ENCODE measurements at regions not wholly inside any gene's neighbourhood (a gene's known extent, or its start where the extent isn't known, plus 50 kb on each side); places are given as distances from the start of the nearest gene placed in this dataset.

DNA sequence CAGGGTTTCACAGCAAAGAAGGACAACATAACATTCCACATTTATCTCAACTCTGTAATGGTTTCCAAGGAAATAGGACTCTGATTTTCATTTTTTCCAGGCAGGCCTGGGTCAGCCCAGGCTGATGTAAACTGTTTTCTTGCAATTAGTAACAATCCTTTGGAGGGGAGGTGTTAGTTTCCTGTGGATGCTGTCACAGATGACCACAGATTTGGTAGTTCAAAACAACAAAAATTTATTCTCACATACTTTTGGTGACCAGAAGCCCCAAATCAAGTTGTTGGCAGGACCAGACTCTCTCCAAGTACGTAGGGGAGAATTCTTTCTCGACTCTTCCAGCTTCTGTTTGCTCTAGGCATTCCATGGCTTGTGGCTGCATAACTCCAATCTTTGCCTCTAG, 88.0 kb downstream of the EDEM1 start:
- H3K4me1 ChIP-seq = no peaks in the 10 kb centered on the region
- no peaks in the 10 kb centered on the region for H3K36me3 ChIP-seq
- intact Hi-C loops (cut with DNase I; ENCODE audit: low total_unique reads) = no loop called here
- WGBS, 5 donors = 13 to 44% (median 27%) methylated on average over 2 of the region's 2 CpGs
- no peak overlapping the region for H3K4me3 ChIP-seq
- no peak overlapping the region for H3K27ac ChIP-seq
- no peak for TF ChIP-seq POLR2AphosphoS5 (IDR thresholded peaks at IDR 0.05)
- TF ChIP-seq, protein P1, sequence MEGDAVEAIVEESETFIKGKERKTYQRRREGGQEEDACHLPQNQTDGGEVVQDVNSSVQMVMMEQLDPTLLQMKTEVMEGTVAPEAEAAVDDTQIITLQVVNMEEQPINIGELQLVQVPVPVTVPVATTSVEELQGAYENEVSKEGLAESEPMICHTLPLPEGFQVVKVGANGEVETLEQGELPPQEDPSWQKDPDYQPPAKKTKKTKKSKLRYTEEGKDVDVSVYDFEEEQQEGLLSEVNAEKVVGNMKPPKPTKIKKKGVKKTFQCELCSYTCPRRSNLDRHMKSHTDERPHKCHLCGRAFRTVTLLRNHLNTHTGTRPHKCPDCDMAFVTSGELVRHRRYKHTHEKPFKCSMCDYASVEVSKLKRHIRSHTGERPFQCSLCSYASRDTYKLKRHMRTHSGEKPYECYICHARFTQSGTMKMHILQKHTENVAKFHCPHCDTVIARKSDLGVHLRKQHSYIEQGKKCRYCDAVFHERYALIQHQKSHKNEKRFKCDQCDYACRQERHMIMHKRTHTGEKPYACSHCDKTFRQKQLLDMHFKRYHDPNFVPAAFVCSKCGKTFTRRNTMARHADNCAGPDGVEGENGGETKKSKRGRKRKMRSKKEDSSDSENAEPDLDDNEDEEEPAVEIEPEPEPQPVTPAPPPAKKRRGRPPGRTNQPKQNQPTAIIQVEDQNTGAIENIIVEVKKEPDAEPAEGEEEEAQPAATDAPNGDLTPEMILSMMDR (IDR thresholded peaks at IDR 0.05) = no peak
- TF ChIP-seq POLR2A (IDR thresholded peaks at IDR 0.05) = no peak
- no peak for TF ChIP-seq EP300 (IDR thresholded peaks at IDR 0.05)
- DNase-seq = no peak
- H3K27me3 ChIP-seq = no peaks in the 10 kb centered on the region
- peaks cover 0 to 11% (median 4%) of the 10 kb centered on the region in 4 donors for H3K9me3 ChIP-seq

DNA sequence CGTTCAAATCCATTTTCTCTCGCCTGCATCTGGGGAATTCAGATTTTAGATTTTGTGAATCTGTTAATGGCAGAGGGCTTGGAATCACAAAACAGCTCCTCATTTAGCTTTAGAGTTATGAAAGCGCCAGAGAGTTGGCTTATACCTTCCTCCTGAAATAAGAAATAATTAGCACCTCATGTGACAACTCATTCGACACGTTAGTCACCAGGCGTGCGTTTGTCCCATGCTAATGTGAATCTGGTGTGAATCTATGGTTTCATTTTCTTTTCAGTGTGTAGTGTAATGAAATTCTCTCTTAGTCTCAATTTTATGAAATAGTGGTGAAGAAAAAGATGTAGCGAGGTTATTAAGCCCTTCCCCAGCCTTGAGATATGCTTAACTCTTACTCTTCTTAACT, 89.4 kb downstream of the EDEM1 start:
- H3K9me3 ChIP-seq = peaks cover 0 to 25% (median 9%) of the 10 kb centered on the region in 4 donors
- no peak overlapping the region for H3K27ac ChIP-seq
- no peak for TF ChIP-seq EP300 (IDR thresholded peaks at IDR 0.05)
- no peak for TF ChIP-seq POLR2AphosphoS5 (IDR thresholded peaks at IDR 0.05)
- TF ChIP-seq, protein P1 (IDR thresholded peaks at IDR 0.05) = no peak
- no peak for TF ChIP-seq POLR2A (IDR thresholded peaks at IDR 0.05)
- no peaks in the 10 kb centered on the region for H3K4me1 ChIP-seq
- intact Hi-C loops (cut with DNase I; ENCODE audit: low total_unique reads) = no loop called here
- no peak for DNase-seq
- H3K4me3 ChIP-seq = no peak overlapping the region
- 87 to 95% (median 89%) methylated on average over 8 of the region's 8 CpGs for WGBS, 5 donors
- H3K36me3 ChIP-seq = no peaks in the 10 kb centered on the region
- no peaks in the 10 kb centered on the region for H3K27me3 ChIP-seq

DNA sequence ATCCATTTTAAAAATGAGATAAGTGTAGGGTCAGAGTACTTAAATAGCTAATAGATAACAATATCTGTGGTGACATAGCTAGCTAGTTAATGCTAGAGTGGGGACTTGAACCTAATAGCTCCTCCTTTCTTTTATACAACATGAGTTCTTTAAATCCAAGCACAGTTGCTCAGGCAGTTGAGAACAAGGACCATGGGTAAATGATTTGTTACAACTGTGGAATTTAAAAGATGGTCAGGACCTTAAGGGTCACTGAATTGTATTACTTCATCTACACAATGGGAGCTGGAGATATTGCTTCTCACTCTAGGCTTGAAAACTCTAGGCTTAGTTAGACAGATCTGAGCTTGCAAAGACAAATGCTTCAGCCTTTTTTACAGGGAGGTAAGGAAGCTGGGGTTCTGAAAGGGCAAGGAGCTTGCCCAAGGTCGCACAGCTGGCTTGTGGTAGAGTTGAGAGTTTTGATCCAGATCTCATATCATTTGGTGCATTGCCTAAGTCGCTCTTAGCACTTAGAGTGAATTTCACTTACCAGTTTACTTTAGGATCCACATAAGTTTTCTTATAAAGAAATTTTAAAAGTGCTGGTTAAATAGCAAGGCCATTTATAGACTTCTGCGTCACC, 90.2 kb downstream of the EDEM1 start:
- Histone ChIP-seq H3K27me3 (no peaks in the 10 kb centered on the region), H3K9me3 (peaks cover 0 to 30% (median 11%) of the 10 kb centered on the region in 4 donors), H3K36me3 (no peaks in the 10 kb centered on the region), H3K27ac (no peak overlapping the region), H3K4me1 (no peaks in the 10 kb centered on the region), H3K4me3 (no peak overlapping the region)
- TF ChIP-seq EP300 (IDR thresholded peaks at IDR 0.05) (no peak), POLR2A (IDR thresholded peaks at IDR 0.05) (no peak), POLR2AphosphoS5 (IDR thresholded peaks at IDR 0.05) (no peak)
- TF ChIP-seq, protein P1 (IDR thresholded peaks at IDR 0.05) = no peak
- intact Hi-C loops (cut with DNase I; ENCODE audit: low total_unique reads) = no loop called here
- 71 to 90% (median 85%) methylated on average over 3 of the region's 3 CpGs for WGBS, 5 donors
- no peak for DNase-seq

DNA sequence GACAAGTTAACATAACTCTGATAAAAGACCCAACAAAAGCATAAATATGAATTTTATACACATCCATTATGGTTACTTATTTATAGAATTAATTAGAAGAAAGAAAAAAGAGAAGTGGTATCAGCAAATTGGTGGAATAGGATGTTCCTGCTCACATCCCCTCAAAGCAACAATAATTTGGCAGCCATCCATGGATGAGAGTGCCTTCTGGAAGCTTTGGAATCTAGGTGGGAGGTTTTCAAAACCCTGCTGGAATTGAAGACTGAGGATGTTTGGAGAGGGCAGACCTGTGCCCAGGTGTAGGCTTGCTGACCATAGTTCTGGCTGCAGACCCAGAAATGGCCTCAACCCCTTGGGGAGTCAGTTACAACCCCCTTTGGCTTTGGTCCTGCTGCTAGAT, 91.2 kb downstream of the EDEM1 start:
- H3K27ac ChIP-seq = no peak overlapping the region
- no peak overlapping the region for H3K4me3 ChIP-seq
- H3K4me1 ChIP-seq = no peaks in the 10 kb centered on the region
- intact Hi-C loops (cut with DNase I; ENCODE audit: low total_unique reads) = no loop called here
- DNase-seq = no peak
- TF ChIP-seq POLR2A (IDR thresholded peaks at IDR 0.05) (no peak), POLR2AphosphoS5 (IDR thresholded peaks at IDR 0.05) (no peak), EP300 (IDR thresholded peaks at IDR 0.05) (no peak)
- TF ChIP-seq, protein P1 (IDR thresholded peaks at IDR 0.05) = no peak
- no peaks in the 10 kb centered on the region for H3K27me3 ChIP-seq
- H3K9me3 ChIP-seq = peaks cover 0 to 31% (median 11%) of the 10 kb centered on the region in 4 donors
- no peaks in the 10 kb centered on the region for H3K36me3 ChIP-seq

Data from stomach (tissue), 8 donors.